ENCODE measurements at regions not wholly inside any gene's neighbourhood (a gene's known extent, or its start where the extent isn't known, plus 50 kb on each side); places are given as distances from the start of the nearest gene placed in this dataset.

DNA sequence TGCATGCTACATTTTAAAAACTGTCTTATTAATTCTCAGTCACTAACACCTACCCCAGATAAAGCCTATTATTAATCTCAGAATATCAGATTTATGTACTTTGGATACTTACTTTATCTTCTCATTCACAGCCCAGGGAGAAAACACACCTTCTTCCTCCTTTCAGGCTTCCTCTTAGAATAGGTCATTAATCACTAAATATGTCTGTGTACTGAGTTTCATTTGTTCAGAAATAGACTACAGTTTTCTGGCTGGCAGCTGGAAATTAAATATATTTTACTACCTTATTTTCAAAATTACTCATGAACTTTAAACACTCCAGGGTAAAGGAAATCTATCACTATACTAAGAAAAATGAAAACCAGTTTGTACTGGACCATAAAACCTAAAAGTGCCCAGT lies 147.7 kb upstream of the DST start:
- TF ChIP-seq POLR2A (IDR thresholded peaks at IDR 0.05; ENCODE audit: low read length) (no peak), GATA1 (IDR thresholded peaks at IDR 0.05; ENCODE audit: low read depth, low read length) (no peak)

Measured in erythroblast (primary cell).